ENCODE measurements at regions not wholly inside any gene's neighbourhood (a gene's known extent, or its start where the extent isn't known, plus 50 kb on each side); places are given as distances from the start of the nearest gene placed in this dataset.
"Not testable (repeated sequence)": the region's sequence is repeated elsewhere in the genome, so short reads cannot be mapped to it uniquely, and the experiment has no call there.

DNA sequence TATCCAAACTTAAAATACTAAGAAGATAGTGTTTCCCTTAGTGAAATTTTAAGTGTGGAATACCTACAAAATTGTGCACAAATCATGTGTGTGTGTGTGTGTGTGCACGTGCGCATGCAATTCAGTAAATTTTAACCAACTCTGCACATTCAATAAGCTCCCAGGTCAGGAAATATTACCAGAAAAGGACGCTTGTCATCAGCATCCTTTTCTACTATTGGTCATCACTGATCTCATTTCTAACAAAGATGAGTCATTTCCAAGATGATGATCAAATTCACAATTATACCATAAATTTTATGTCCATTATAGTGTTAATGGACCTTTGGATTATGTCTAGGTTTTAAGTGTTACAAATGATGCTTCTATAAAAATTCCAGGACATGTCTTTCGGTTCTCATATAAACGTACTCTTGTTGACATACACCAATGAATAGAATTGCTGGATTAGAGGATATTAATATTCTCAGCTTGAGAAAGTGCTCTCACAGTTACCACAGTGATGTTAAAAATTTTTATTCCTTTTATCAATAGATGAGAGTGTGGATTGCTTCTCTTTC lies 560.9 kb upstream of the AGA start:
- Histone ChIP-seq H3K36me3 (no peaks in the 10 kb centered on the region), H3K4me3 (no peak overlapping the region), H3K9me3 (no peaks in the 10 kb centered on the region), H3K27me3 (no peaks in the 10 kb centered on the region), H3K4me1 (no peaks in the 10 kb centered on the region), H3K27ac (no peak overlapping the region)
- intact Hi-C loops (cut with DNase I): no loop called here
- no peak for DNase-seq (ENCODE audit: extremely low spot score in 2 of 2)
- TF ChIP-seq POLR2A (IDR thresholded peaks at IDR 0.05) (no peak), POLR2AphosphoS5 (IDR thresholded peaks at IDR 0.05; ENCODE audit: insufficient read depth in 1 of 2, low read depth in 1 of 2) (no peak), CTCF (IDR thresholded peaks at IDR 0.05) (no peak)

- H3K4me1 ChIP-seq: no peaks in the 10 kb centered on the region
- no peak for DNase-seq (ENCODE audit: extremely low spot score in 2 of 2)
These were observed 568.4 kb upstream of the AGA start for GRCh38 chr4:178010596-178010995.

GRCh38 chr4:178015046-178015445 lies 572.8 kb upstream of the AGA start:
- H3K27me3 ChIP-seq; H3K27ac ChIP-seq; H3K36me3 ChIP-seq; H3K9me3 ChIP-seq; H3K4me3 ChIP-seq; H3K4me1 ChIP-seq; intact Hi-C loops (cut with DNase I); DNase-seq (ENCODE audit: extremely low spot score in 2 of 2): not testable (repeated sequence)

More at GRCh38 chr4:178010596-178010995, 568.4 kb upstream of the AGA start:
- Histone ChIP-seq H3K36me3 (no peaks in the 10 kb centered on the region), H3K9me3 (no peaks in the 10 kb centered on the region), H3K27ac (no peak overlapping the region), H3K4me3 (no peak overlapping the region), H3K27me3 (no peaks in the 10 kb centered on the region)
- intact Hi-C loops (cut with DNase I): no loop called here
- TF ChIP-seq CTCF (IDR thresholded peaks at IDR 0.05) (no peak), POLR2A (IDR thresholded peaks at IDR 0.05) (no peak), POLR2AphosphoS5 (IDR thresholded peaks at IDR 0.05; ENCODE audit: insufficient read depth in 1 of 2, low read depth in 1 of 2) (no peak)

DNA sequence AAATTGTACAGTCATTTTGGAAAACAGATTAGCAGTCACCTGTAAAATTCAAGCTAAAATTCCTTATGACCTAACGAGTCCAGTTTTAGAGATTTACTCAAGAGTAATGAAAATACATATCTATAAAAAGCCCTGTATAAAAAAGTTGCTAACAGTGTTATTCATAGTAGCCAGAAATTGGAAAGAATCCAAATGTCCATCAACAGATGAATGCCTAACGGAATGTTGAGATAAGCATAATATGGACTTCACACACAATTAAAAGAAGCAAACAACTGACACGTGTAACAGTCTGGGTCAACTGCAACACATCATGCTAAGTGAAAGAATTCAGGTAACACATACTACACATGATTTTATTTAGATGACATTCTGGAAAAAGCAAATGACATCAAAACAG lies 584.8 kb upstream of the AGA start:
- DNase-seq (ENCODE audit: extremely low spot score in 2 of 2): no peak
- H3K4me3 ChIP-seq: no peak overlapping the region
- no peak overlapping the region for H3K27ac ChIP-seq
- no peaks in the 10 kb centered on the region for H3K4me1 ChIP-seq
- H3K36me3 ChIP-seq: no peaks in the 10 kb centered on the region
- intact Hi-C loops (cut with DNase I): no loop called here
- TF ChIP-seq POLR2A (IDR thresholded peaks at IDR 0.05) (no peak), CTCF (IDR thresholded peaks at IDR 0.05) (no peak), POLR2AphosphoS5 (IDR thresholded peaks at IDR 0.05; ENCODE audit: insufficient read depth in 1 of 2, low read depth in 1 of 2) (no peak)
- H3K9me3 ChIP-seq: no peaks in the 10 kb centered on the region
- H3K27me3 ChIP-seq: no peaks in the 10 kb centered on the region

DNA sequence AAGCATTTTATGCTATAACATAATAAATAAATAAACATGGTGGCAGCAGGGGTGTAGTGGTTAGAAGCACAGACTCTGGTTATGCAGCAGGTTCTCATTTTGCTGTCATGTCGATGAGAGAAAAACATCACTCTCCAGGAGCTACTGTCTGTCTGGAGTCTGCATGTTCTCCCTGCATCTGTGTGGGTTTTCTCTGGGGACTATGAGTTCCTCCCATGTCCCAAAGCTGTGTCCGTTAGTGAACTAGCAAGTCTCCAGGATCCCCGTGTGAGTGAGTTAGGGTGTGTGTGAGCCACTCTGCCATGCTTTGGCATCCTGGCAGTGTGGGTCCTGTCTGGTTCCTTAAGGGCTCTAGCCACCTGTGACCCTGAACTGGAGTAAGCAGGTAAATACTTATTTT lies 585.6 kb upstream of the AGA start:
- H3K4me3 ChIP-seq: no peak overlapping the region
- no peaks in the 10 kb centered on the region for H3K4me1 ChIP-seq
- no peak overlapping the region for H3K27ac ChIP-seq
- DNase-seq (ENCODE audit: extremely low spot score in 2 of 2): no peak
- H3K36me3 ChIP-seq: no peaks in the 10 kb centered on the region
- no peaks in the 10 kb centered on the region for H3K27me3 ChIP-seq
- intact Hi-C loops (cut with DNase I): no loop called here
- no peaks in the 10 kb centered on the region for H3K9me3 ChIP-seq
- TF ChIP-seq CTCF (IDR thresholded peaks at IDR 0.05) (no peak), POLR2AphosphoS5 (IDR thresholded peaks at IDR 0.05; ENCODE audit: insufficient read depth in 1 of 2, low read depth in 1 of 2) (no peak), POLR2A (IDR thresholded peaks at IDR 0.05) (no peak)

Measured in vagina (tissue), 2 donors.